ENCODE measurements at regions not wholly inside any gene's neighbourhood (a gene's known extent, or its start where the extent isn't known, plus 50 kb on each side); places are given as distances from the start of the nearest gene placed in this dataset.

GRCh38 chr15:97224191-97224641, 736.3 kb upstream of the ARRDC4 start:
- 95 to 97% methylated on average over 44 of the region's 44 CpGs for WGBS, 2 experiments

GRCh38 chr15:97234851-97235610, 725.5 kb upstream of the ARRDC4 start:
- Histone ChIP-seq H3K4me3 (ENCODE audit: insufficient read depth, low read depth, low read length) (no peak overlapping the region), H3K9me3 (ENCODE audit: control insufficient read depth, low read length) (no peaks in the 10 kb centered on the region), H3K27me3 (ENCODE audit: control insufficient read depth, insufficient read depth, low read length, poor library complexity, severe bottlenecking) (no peaks in the 10 kb centered on the region), H3K4me1 (ENCODE audit: control insufficient read depth, insufficient read depth, low read length) (no peaks in the 10 kb centered on the region), H3K36me3 (ENCODE audit: control insufficient read depth, insufficient read depth, low read length) (no peaks in the 10 kb centered on the region), H3K27ac (ENCODE audit: insufficient read depth, low read depth, low read length, poor library complexity, severe bottlenecking) (no peak overlapping the region)
- WGBS, 2 experiments, result 18 to 23% methylated on average over 7 of the region's 9 CpGs

More at GRCh38 chr15:97224191-97224641, 736.3 kb upstream of the ARRDC4 start:
- Histone ChIP-seq H3K4me3 (ENCODE audit: insufficient read depth, low read depth, low read length) (no peak overlapping the region), H3K9me3 (ENCODE audit: control insufficient read depth, low read length) (no peaks in the 10 kb centered on the region), H3K27me3 (ENCODE audit: control insufficient read depth, insufficient read depth, low read length, poor library complexity, severe bottlenecking) (no peaks in the 10 kb centered on the region), H3K27ac (ENCODE audit: insufficient read depth, low read depth, low read length, poor library complexity, severe bottlenecking) (no peak overlapping the region), H3K36me3 (ENCODE audit: control insufficient read depth, insufficient read depth, low read length) (no peaks in the 10 kb centered on the region), H3K4me1 (ENCODE audit: control insufficient read depth, insufficient read depth, low read length) (no peaks in the 10 kb centered on the region)

- no peak overlapping the region for H3K4me3 ChIP-seq (ENCODE audit: insufficient read depth, low read depth, low read length)
- H3K27me3 ChIP-seq (ENCODE audit: control insufficient read depth, insufficient read depth, low read length, poor library complexity, severe bottlenecking), result no peaks in the 10 kb centered on the region
- no peaks in the 10 kb centered on the region for H3K4me1 ChIP-seq (ENCODE audit: control insufficient read depth, insufficient read depth, low read length)
- WGBS, 2 experiments, result 45 to 65% methylated on average over 4 to 7 of the region's 7 CpGs
- H3K9me3 ChIP-seq (ENCODE audit: control insufficient read depth, low read length), result no peaks in the 10 kb centered on the region
- no peaks in the 10 kb centered on the region for H3K36me3 ChIP-seq (ENCODE audit: control insufficient read depth, insufficient read depth, low read length)
- H3K27ac ChIP-seq (ENCODE audit: insufficient read depth, low read depth, low read length, poor library complexity, severe bottlenecking), result no peak overlapping the region
These were observed 724.9 kb upstream of the ARRDC4 start for GRCh38 chr15:97235611-97235985.

GRCh38 chr15:97236140-97236539, 724.4 kb upstream of the ARRDC4 start:
- Histone ChIP-seq H3K9me3 (ENCODE audit: control insufficient read depth, low read length) (no peaks in the 10 kb centered on the region), H3K27me3 (ENCODE audit: control insufficient read depth, insufficient read depth, low read length, poor library complexity, severe bottlenecking) (no peaks in the 10 kb centered on the region), H3K4me3 (ENCODE audit: insufficient read depth, low read depth, low read length) (no peak overlapping the region), H3K27ac (ENCODE audit: insufficient read depth, low read depth, low read length, poor library complexity, severe bottlenecking) (no peak overlapping the region), H3K4me1 (ENCODE audit: control insufficient read depth, insufficient read depth, low read length) (no peaks in the 10 kb centered on the region), H3K36me3 (ENCODE audit: control insufficient read depth, insufficient read depth, low read length) (no peaks in the 10 kb centered on the region)
- 88 to 94% methylated on average over 4 of the region's 5 CpGs for WGBS, 2 experiments

GRCh38 chr15:97237160-97237559, 723.3 kb upstream of the ARRDC4 start:
- WGBS, 2 experiments, result 93 to 97% methylated on average over 6 of the region's 6 CpGs
- no peaks in the 10 kb centered on the region for H3K36me3 ChIP-seq (ENCODE audit: control insufficient read depth, insufficient read depth, low read length)
- no peak overlapping the region for H3K4me3 ChIP-seq (ENCODE audit: insufficient read depth, low read depth, low read length)
- H3K4me1 ChIP-seq (ENCODE audit: control insufficient read depth, insufficient read depth, low read length), result no peaks in the 10 kb centered on the region
- no peak overlapping the region for H3K27ac ChIP-seq (ENCODE audit: insufficient read depth, low read depth, low read length, poor library complexity, severe bottlenecking)
- H3K9me3 ChIP-seq (ENCODE audit: control insufficient read depth, low read length), result no peaks in the 10 kb centered on the region
- no peaks in the 10 kb centered on the region for H3K27me3 ChIP-seq (ENCODE audit: control insufficient read depth, insufficient read depth, low read length, poor library complexity, severe bottlenecking)

GRCh38 chr15:97248376-97248775, 712.1 kb upstream of the ARRDC4 start:
- Histone ChIP-seq H3K27me3 (ENCODE audit: control insufficient read depth, insufficient read depth, low read length, poor library complexity, severe bottlenecking) (no peaks in the 10 kb centered on the region), H3K9me3 (ENCODE audit: control insufficient read depth, low read length) (peaks cover 4% of the 10 kb centered on the region), H3K36me3 (ENCODE audit: control insufficient read depth, insufficient read depth, low read length) (no peaks in the 10 kb centered on the region), H3K4me1 (ENCODE audit: control insufficient read depth, insufficient read depth, low read length) (no peaks in the 10 kb centered on the region), H3K4me3 (ENCODE audit: insufficient read depth, low read depth, low read length) (no peak overlapping the region), H3K27ac (ENCODE audit: insufficient read depth, low read depth, low read length, poor library complexity, severe bottlenecking) (no peak overlapping the region)
- 86 to 94% methylated on average over 1 of the region's 1 CpG for WGBS, 2 experiments

GRCh38 chr15:97259943-97260342, 700.6 kb upstream of the ARRDC4 start:
- H3K27ac ChIP-seq (ENCODE audit: insufficient read depth, low read depth, low read length, poor library complexity, severe bottlenecking), result no peak overlapping the region
- H3K27me3 ChIP-seq (ENCODE audit: control insufficient read depth, insufficient read depth, low read length, poor library complexity, severe bottlenecking), result no peaks in the 10 kb centered on the region
- no peaks in the 10 kb centered on the region for H3K4me1 ChIP-seq (ENCODE audit: control insufficient read depth, insufficient read depth, low read length)
- WGBS, 2 experiments, result 77 to 80% methylated on average over 3 of the region's 3 CpGs
- H3K36me3 ChIP-seq (ENCODE audit: control insufficient read depth, insufficient read depth, low read length), result no peaks in the 10 kb centered on the region
- H3K4me3 ChIP-seq (ENCODE audit: insufficient read depth, low read depth, low read length), result no peak overlapping the region
- no peaks in the 10 kb centered on the region for H3K9me3 ChIP-seq (ENCODE audit: control insufficient read depth, low read length)

GRCh38 chr15:97301166-97301565, 659.3 kb upstream of the ARRDC4 start:
- WGBS, 2 experiments, result 92 to 100% methylated on average over 2 to 3 of the region's 3 CpGs
- no peaks in the 10 kb centered on the region for H3K9me3 ChIP-seq (ENCODE audit: control insufficient read depth, low read length)
- H3K4me3 ChIP-seq (ENCODE audit: insufficient read depth, low read depth, low read length), result no peak overlapping the region
- H3K4me1 ChIP-seq (ENCODE audit: control insufficient read depth, insufficient read depth, low read length), result no peaks in the 10 kb centered on the region
- H3K36me3 ChIP-seq (ENCODE audit: control insufficient read depth, insufficient read depth, low read length), result no peaks in the 10 kb centered on the region
- H3K27ac ChIP-seq (ENCODE audit: insufficient read depth, low read depth, low read length, poor library complexity, severe bottlenecking), result no peak overlapping the region
- no peaks in the 10 kb centered on the region for H3K27me3 ChIP-seq (ENCODE audit: control insufficient read depth, insufficient read depth, low read length, poor library complexity, severe bottlenecking)

GRCh38 chr15:97316362-97316761, 644.1 kb upstream of the ARRDC4 start:
- Histone ChIP-seq H3K36me3 (ENCODE audit: control insufficient read depth, insufficient read depth, low read length) (no peaks in the 10 kb centered on the region), H3K4me3 (ENCODE audit: insufficient read depth, low read depth, low read length) (no peak overlapping the region), H3K4me1 (ENCODE audit: control insufficient read depth, insufficient read depth, low read length) (no peaks in the 10 kb centered on the region), H3K9me3 (ENCODE audit: control insufficient read depth, low read length) (no peaks in the 10 kb centered on the region), H3K27me3 (ENCODE audit: control insufficient read depth, insufficient read depth, low read length, poor library complexity, severe bottlenecking) (no peaks in the 10 kb centered on the region), H3K27ac (ENCODE audit: insufficient read depth, low read depth, low read length, poor library complexity, severe bottlenecking) (no peak overlapping the region)
- WGBS, 2 experiments, result 91 to 94% methylated on average over 2 to 3 of the region's 3 CpGs

- no peaks in the 10 kb centered on the region for H3K9me3 ChIP-seq (ENCODE audit: control insufficient read depth, low read length)
- no peaks in the 10 kb centered on the region for H3K4me1 ChIP-seq (ENCODE audit: control insufficient read depth, insufficient read depth, low read length)
- H3K36me3 ChIP-seq (ENCODE audit: control insufficient read depth, insufficient read depth, low read length), result no peaks in the 10 kb centered on the region
- H3K27ac ChIP-seq (ENCODE audit: insufficient read depth, low read depth, low read length, poor library complexity, severe bottlenecking), result no peak overlapping the region
- WGBS, 2 experiments, result 97 to 98% methylated on average over 3 of the region's 3 CpGs
- no peaks in the 10 kb centered on the region for H3K27me3 ChIP-seq (ENCODE audit: control insufficient read depth, insufficient read depth, low read length, poor library complexity, severe bottlenecking)
- no peak overlapping the region for H3K4me3 ChIP-seq (ENCODE audit: insufficient read depth, low read depth, low read length)
These were observed 643.3 kb upstream of the ARRDC4 start for GRCh38 chr15:97317163-97317562.
